ENCODE measurements at regions not wholly inside any gene's neighbourhood (a gene's known extent, or its start where the extent isn't known, plus 50 kb on each side); places are given as distances from the start of the nearest gene placed in this dataset.
"Not testable (repeated sequence)": the region's sequence is repeated elsewhere in the genome, so short reads cannot be mapped to it uniquely, and the experiment has no call there.

- no peak for DNase-seq (ENCODE audit: low read depth in 2 of 2)
Observed at GRCh38 chr4:116544946-116545345, 540.4 kb downstream of the TRAM1L1 start.

- DNase-seq (ENCODE audit: low read depth in 2 of 2), result no peak
Observed at GRCh38 chr4:116539744-116540143, 545.6 kb downstream of the TRAM1L1 start.

DNA sequence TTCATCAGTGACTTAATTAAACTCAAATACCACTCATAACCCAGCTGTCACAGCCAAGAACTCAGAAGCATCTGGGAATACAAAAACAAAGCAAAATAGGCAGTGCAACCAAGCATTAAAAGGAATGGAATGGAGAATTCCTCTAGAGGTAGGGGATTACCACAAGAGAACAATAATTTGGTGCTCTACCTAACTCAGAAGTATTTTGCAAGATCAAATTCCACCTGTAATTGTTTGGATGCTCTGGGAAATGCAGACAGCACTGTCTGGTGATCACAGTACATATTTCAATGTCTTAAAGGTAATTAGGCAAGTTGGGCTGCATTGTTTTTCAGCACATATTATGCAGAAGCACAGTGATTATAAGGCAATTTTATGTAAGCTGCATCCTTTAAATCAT is 547.5 kb downstream of the TRAM1L1 start:
- DNase-seq (ENCODE audit: low read depth in 2 of 2), result no peak

- not testable (repeated sequence) for DNase-seq (ENCODE audit: low read depth in 2 of 2)
Observed at GRCh38 chr4:116536024-116536423, 549.4 kb downstream of the TRAM1L1 start.

DNA sequence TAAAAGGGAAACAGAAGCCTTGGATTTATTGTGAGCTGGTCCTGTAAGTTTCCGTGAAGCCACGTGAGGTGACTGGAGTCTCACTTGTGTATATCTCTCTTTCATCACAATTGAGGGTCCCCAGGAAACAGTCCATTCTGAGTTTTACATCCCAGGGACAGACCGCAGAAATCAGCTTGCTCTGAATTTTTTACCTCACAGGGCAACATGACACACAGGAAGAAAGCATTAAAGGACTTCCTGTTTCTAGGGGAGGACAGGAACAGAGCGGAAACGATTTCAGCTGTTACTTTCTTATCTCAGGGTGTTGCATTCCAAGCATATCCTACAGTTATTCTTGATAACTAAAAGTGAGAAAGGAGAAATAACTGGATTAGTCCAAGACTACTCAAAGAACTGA is 553.5 kb downstream of the TRAM1L1 start:
- DNase-seq (ENCODE audit: low read depth in 2 of 2), result no peak

DNA sequence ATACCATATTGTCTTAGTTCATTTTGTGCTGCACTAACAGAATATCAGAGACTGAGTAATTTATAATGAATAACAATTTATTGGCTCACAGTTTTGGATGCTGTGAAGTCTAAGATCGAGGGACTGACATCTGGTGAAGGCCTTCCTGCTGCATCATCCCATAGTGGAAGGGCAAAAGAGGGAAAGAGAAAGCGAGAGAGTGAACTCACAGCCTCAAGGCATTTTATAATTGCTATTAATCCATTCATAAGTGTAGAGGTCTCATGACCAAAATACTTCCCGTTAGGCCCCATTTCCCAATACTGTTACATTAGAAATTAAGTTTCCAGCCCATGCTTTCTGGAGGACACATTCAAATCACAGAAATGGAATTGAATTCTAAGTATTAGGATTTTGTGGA is 554.4 kb downstream of the TRAM1L1 start:
- DNase-seq (ENCODE audit: low read depth in 2 of 2), result no peak

DNA sequence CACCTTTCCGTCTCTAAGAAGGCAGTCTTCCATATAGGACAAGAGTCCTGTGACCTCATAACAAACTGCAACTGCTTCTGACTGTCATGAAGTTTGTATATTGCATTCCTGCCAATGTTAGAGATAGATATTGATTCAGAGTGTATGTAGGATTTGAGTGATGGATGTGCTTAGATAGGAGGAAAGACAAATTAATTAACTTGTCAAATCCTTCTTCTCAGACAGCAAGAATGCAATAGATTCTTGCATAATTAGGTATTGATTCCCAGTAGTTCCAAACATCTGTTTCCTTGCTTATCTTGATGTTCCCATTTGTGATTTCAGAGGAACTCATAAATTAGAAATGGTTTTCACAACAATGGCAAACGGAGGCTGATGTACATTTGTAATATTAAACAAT is 555.3 kb downstream of the TRAM1L1 start:
- DNase-seq (ENCODE audit: low read depth in 2 of 2), result no peak

- no peak for DNase-seq (ENCODE audit: low read depth in 2 of 2)
Observed at GRCh38 chr4:116529129-116529528, 556.2 kb downstream of the TRAM1L1 start.

- no peak for DNase-seq (ENCODE audit: low read depth in 2 of 2)
Observed at GRCh38 chr4:116522922-116523321, 562.5 kb downstream of the TRAM1L1 start.

- no peak for DNase-seq (ENCODE audit: low read depth in 2 of 2)
Observed at GRCh38 chr4:116520886-116521285, 564.5 kb downstream of the TRAM1L1 start.

DNA sequence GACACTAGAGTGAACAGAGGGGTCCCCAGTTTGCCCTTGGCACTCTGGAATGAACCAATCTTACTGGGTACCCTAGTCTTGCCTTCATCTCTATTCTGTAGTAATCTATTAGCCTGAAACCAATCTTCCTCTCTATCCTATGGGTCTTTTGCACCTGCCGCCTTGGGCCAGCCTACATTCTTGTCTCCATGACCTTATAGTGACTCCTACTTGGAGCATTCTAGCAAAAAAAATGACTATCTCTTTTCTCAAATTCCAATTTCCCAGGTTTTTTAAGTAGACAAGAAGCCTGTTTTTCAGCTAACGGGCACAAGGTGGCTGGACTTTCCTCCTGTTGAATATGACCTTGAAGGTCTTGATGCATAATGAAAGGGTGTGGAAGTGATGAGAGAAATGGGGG is 568.7 kb downstream of the TRAM1L1 start:
- DNase-seq (ENCODE audit: low read depth in 2 of 2), result no peak

GRCh38 chr4:116515959-116516358 is 569.4 kb downstream of the TRAM1L1 start:
- DNase-seq (ENCODE audit: low read depth in 2 of 2), result no peak

- no peak for DNase-seq (ENCODE audit: low read depth in 2 of 2)
Observed at GRCh38 chr4:116512552-116512951, 572.8 kb downstream of the TRAM1L1 start.

GRCh38 chr4:116501954-116502353 is 583.4 kb downstream of the TRAM1L1 start:
- DNase-seq (ENCODE audit: low read depth in 2 of 2), result no peak

DNA sequence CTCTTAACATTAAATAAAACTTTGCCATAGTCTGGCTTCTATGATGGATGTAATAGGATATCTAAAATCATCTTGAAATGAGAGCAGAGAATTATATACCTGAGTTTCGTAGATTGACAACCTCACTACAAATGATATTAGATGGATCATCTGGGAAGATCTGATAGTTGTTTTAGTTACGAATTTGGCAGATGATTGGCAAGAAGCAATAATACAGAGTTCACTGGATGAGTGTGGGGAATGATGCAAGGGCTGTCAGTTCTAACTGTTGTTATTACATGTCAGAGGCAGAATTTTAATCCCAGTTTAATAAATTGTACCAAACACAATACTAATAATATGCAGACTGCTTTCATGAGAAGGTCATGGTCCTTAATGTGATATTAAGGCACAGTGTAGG is 585.2 kb downstream of the TRAM1L1 start:
- DNase-seq (ENCODE audit: low read depth in 2 of 2), result no peak

DNA sequence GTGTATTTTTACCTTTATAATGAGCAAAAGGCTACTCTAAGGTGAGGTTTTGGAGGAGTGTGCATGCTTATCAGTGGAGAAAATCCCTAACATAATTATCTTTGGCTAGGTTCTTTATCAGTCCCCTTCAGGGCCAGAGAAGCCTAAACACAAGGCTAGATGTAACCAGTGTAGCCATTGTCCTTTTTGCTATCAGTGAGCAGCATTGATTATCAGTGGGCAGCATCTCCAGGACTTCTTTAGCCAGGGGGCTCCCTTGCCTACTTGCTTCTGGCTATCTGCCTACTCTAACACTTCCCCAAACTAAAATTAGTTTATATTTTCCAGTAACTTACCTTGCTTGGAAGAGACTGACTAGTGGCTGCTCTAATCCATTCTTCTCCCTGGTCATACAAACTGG is 595.6 kb downstream of the TRAM1L1 start:
- no peak for DNase-seq (ENCODE audit: low read depth in 2 of 2)

GRCh38 chr4:116486401-116486800 is 599.0 kb downstream of the TRAM1L1 start:
- no peak for DNase-seq (ENCODE audit: low read depth in 2 of 2)

DNA sequence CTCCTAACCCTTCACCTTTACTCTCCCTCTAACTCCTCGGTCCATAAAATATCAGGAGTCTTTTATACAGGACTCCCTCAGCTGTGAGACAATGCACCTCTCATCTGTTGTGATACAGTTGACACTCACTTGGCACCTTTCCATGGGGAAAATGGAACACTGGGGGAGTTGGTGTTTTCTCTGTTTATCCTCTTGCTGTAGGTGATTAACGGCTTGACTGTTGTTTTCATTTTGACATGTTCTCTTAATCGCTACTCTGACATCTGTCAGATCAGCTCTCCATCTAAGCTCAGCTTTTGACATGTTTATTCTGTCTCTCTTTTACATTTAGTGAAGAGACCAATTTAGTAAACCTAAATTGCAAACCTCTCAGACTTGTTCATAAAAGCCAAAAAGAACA is 604.8 kb downstream of the TRAM1L1 start:
- DNase-seq (ENCODE audit: low read depth in 2 of 2), result no peak

GRCh38 chr4:116478343-116478742 is 607.0 kb downstream of the TRAM1L1 start:
- DNase-seq (ENCODE audit: low read depth in 2 of 2), result no peak

DNA sequence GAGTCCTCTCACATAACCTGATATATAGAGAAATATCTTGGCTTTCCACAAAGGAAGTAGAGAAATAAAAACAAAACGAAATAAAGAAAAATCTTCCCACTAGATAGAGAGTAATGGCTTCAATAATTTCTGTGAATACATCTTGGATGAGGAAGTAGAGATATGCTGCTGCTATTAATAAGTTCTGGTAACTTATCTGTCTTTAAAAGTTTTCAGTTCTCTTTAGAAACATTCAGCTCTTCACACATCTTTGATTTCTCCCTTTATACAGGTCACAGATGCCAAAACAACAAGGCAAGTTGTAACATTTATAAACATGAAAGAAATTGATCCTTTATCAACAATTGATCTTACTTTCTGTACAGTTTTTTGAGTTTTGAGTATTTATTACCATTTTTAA is 615.8 kb downstream of the TRAM1L1 start:
- no peak for DNase-seq (ENCODE audit: low read depth in 2 of 2)

- DNase-seq (ENCODE audit: low read depth in 2 of 2), result no peak
Observed at GRCh38 chr4:116453127-116453526, 632.2 kb downstream of the TRAM1L1 start.

- DNase-seq (ENCODE audit: low read depth in 2 of 2), result no peak
Observed at GRCh38 chr4:116449764-116450163, 635.6 kb downstream of the TRAM1L1 start.

DNA sequence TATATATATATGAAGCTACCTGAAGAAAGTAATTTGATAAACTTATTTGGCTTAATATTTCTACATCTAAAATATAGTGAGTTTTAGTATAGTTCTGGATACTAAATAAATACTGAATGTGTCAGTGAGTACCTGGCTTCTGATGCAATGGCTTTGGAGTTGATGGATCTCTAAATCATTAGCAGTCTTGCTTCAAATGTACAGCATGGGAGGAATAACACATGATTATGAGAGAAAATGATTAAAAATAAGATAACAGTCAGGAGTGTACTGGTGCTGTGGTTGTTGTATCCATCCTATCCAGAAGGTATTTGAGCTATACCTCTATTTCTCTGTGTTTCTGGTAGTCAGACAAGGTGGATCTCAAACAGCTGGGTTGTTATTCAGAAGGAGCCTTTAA is 641.3 kb downstream of the TRAM1L1 start:
- no peak for DNase-seq (ENCODE audit: low read depth in 2 of 2)

DNA sequence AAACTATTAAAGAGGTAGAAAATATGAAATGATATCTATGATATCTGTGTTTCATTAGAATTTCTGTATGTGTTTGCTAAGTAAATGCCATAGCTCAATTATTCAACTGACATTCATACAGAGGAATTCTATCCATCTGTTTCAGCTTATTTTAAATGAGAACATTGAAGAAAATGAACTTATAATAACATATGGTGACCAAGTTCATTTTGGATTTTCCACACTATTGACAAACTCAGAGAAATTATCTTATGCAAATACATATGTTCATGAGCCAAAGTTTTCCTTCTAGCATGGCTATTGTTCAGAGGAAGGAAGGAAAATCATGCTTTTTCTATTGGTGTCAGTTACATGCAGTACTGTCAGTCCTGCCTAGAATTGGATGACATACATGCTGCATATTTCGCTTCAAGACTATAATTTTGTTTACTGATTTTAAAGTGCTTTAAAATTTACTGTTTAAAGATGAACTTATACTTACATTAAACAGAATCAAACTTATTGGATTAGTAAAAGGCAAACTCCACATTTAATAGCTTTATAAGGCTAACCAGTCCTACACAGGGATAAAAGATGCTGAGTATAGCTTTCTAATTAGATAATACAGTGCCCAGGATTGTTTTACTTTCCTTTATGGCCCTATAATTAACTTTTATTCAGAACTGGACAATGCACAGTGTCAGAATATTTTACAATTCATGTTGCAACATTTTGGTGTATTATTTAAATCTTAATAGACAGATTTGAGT is 646.2 kb downstream of the TRAM1L1 start:
- no peak for DNase-seq (ENCODE audit: low read depth in 2 of 2)

Measured in stimulated activated CD8-positive, alpha-beta memory T cell treated with anti-CD3 and anti-CD28 coated beads, Interleukin-15, amount 100 ng/mL, for 48 hours (primary cell).